ENCODE measurements at regions not wholly inside any gene's neighbourhood (a gene's known extent, or its start where the extent isn't known, plus 50 kb on each side); places are given as distances from the start of the nearest gene placed in this dataset.

DNA sequence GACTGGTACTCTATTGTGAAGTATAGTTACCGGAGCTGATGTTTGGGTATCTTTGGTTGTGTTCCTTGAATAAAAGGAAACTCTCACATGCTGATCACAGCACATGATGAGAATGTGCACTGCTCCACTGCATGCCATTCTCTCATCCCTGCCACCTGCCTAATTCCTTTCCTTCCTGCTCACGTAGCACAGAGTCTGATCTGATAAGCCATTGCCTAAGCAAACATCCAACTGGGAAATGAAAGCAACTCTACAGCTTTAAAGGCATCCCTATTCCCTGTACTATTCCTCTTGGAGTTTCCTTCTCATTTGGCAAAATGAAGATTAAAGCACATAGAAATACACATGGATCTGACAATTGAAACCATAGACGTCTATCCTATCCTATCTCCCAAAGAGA is 359.8 kb downstream of the C3orf38 start:
- ChIA-PET CTCF (no interaction called here), POLR2A (no interaction called here)
- FAIRE-seq = no peak
- Histone ChIP-seq H3K4me3 (no peak overlapping the region), H3K27ac (no peak overlapping the region), H3K9me3 (no peaks in the 10 kb centered on the region), H3K4me2 (no peak overlapping the region), H3K4me1 (no peaks in the 10 kb centered on the region)
- no peak for ATAC-seq
- TF ChIP-seq ZSCAN20 (CRISPR knock-in tag; IDR thresholded peaks at IDR 0.05) (no peak), EHF (CRISPR knock-in tag; IDR thresholded peaks at IDR 0.05) (no peak), FOSB (CRISPR knock-in tag; IDR thresholded peaks at IDR 0.05) (no peak), ESRRA (IDR thresholded peaks at IDR 0.05; ENCODE audit: borderline replicate concordance, low read length) (no peak), HEYL (CRISPR knock-in tag; IDR thresholded peaks at IDR 0.05) (no peak), CBX8 (IDR thresholded peaks at IDR 0.05) (no peak), RAD21 (conservative IDR thresholded peaks at IDR 0.05 in 1 of 2, IDR thresholded peaks at IDR 0.05 in 1 of 2) (no peak), ATOH8 (CRISPR knock-in tag; IDR thresholded peaks at IDR 0.05; ENCODE audit: low read depth) (no peak), TFCP2L1 (CRISPR knock-in tag; IDR thresholded peaks at IDR 0.05) (no peak)
- TF ChIP-seq, protein P1, sequence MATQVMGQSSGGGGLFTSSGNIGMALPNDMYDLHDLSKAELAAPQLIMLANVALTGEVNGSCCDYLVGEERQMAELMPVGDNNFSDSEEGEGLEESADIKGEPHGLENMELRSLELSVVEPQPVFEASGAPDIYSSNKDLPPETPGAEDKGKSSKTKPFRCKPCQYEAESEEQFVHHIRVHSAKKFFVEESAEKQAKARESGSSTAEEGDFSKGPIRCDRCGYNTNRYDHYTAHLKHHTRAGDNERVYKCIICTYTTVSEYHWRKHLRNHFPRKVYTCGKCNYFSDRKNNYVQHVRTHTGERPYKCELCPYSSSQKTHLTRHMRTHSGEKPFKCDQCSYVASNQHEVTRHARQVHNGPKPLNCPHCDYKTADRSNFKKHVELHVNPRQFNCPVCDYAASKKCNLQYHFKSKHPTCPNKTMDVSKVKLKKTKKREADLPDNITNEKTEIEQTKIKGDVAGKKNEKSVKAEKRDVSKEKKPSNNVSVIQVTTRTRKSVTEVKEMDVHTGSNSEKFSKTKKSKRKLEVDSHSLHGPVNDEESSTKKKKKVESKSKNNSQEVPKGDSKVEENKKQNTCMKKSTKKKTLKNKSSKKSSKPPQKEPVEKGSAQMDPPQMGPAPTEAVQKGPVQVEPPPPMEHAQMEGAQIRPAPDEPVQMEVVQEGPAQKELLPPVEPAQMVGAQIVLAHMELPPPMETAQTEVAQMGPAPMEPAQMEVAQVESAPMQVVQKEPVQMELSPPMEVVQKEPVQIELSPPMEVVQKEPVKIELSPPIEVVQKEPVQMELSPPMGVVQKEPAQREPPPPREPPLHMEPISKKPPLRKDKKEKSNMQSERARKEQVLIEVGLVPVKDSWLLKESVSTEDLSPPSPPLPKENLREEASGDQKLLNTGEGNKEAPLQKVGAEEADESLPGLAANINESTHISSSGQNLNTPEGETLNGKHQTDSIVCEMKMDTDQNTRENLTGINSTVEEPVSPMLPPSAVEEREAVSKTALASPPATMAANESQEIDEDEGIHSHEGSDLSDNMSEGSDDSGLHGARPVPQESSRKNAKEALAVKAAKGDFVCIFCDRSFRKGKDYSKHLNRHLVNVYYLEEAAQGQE (IDR thresholded peaks at IDR 0.05) = no peak
- TF ChIP-seq, protein P2, sequence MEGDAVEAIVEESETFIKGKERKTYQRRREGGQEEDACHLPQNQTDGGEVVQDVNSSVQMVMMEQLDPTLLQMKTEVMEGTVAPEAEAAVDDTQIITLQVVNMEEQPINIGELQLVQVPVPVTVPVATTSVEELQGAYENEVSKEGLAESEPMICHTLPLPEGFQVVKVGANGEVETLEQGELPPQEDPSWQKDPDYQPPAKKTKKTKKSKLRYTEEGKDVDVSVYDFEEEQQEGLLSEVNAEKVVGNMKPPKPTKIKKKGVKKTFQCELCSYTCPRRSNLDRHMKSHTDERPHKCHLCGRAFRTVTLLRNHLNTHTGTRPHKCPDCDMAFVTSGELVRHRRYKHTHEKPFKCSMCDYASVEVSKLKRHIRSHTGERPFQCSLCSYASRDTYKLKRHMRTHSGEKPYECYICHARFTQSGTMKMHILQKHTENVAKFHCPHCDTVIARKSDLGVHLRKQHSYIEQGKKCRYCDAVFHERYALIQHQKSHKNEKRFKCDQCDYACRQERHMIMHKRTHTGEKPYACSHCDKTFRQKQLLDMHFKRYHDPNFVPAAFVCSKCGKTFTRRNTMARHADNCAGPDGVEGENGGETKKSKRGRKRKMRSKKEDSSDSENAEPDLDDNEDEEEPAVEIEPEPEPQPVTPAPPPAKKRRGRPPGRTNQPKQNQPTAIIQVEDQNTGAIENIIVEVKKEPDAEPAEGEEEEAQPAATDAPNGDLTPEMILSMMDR (IDR thresholded peaks at IDR 0.05) = no peak
- no peak for DNase-seq (ENCODE audit: low read depth in 1 of 2, low spot score in 1 of 2)
- WGBS (ENCODE audit: missing lambda C conversion rate) = 35% methylated on average over 3 of the region's 3 CpGs

DNA sequence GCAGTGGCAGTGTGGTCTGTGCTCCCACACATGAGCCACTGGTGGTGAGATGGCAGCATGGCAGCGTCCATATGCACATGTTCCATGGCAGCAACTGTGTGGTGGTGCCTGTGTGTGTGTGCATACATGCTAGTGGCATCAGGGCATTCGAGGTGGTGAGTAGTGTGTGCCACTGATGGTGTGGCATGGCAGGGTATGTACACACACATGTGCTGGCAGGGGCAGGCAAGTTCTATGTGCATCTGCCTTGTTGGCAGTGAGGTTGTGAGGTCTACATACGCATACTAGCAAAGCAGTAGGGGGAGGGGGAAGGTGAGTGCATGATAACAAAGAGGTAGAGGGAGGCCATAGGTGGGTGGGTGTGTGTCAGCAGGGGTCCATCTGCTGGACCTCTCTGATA is 378.7 kb downstream of the C3orf38 start:
- ChIA-PET POLR2A (no interaction called here), CTCF (no interaction called here)
- Histone ChIP-seq H3K9me3 (no peaks in the 10 kb centered on the region), H3K4me1 (no peaks in the 10 kb centered on the region), H3K4me2 (no peak overlapping the region), H3K4me3 (no peak overlapping the region), H3K27ac (no peak overlapping the region)
- FAIRE-seq (no peak), ATAC-seq (no peak), DNase-seq (ENCODE audit: low read depth in 1 of 2, low spot score in 1 of 2) (no peak)
- WGBS (ENCODE audit: missing lambda C conversion rate) = 6% methylated on average over 3 of the region's 3 CpGs
- TF ChIP-seq USF2 (IDR thresholded peaks at IDR 0.05) (no peak), FOSL2 (IDR thresholded peaks at IDR 0.05) (no peak), FOSL2 (CRISPR knock-in tag; IDR thresholded peaks at IDR 0.05) (no peak), MYC (IDR thresholded peaks at IDR 0.05; ENCODE audit: borderline replicate concordance, low read length) (no peak), EHF (CRISPR knock-in tag; IDR thresholded peaks at IDR 0.05) (no peak), ZNF302 (CRISPR knock-in tag; IDR thresholded peaks at IDR 0.05) (no peak), TP53 (CRISPR knock-in tag; IDR thresholded peaks at IDR 0.05) (no peak), NR3C1 (IDR thresholded peaks at IDR 0.05) (no peak), GATA3 (IDR thresholded peaks at IDR 0.05; ENCODE audit: borderline replicate concordance) (no peak), ZFP36 (IDR thresholded peaks at IDR 0.05; ENCODE audit: borderline replicate concordance, partially characterized antibody) (no peak), POLR2AphosphoS2 (conservative IDR thresholded peaks at IDR 0.05; ENCODE audit: low read length) (no peak), CEBPB (IDR thresholded peaks at IDR 0.05) (no peak)
- TF ChIP-seq, protein P3, sequence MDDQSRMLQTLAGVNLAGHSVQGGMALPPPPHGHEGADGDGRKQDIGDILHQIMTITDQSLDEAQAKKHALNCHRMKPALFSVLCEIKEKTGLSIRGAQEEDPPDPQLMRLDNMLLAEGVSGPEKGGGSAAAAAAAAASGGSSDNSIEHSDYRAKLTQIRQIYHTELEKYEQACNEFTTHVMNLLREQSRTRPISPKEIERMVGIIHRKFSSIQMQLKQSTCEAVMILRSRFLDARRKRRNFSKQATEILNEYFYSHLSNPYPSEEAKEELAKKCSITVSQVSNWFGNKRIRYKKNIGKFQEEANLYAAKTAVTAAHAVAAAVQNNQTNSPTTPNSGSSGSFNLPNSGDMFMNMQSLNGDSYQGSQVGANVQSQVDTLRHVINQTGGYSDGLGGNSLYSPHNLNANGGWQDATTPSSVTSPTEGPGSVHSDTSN (IDR thresholded peaks at IDR 0.05) = no peak
- TF ChIP-seq, protein P4, sequence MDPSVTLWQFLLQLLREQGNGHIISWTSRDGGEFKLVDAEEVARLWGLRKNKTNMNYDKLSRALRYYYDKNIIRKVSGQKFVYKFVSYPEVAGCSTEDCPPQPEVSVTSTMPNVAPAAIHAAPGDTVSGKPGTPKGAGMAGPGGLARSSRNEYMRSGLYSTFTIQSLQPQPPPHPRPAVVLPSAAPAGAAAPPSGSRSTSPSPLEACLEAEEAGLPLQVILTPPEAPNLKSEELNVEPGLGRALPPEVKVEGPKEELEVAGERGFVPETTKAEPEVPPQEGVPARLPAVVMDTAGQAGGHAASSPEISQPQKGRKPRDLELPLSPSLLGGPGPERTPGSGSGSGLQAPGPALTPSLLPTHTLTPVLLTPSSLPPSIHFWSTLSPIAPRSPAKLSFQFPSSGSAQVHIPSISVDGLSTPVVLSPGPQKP (IDR thresholded peaks at IDR 0.05; ENCODE audit: low read depth, low read length) = no peak
